ENCODE measurements at regions not wholly inside any gene's neighbourhood (a gene's known extent, or its start where the extent isn't known, plus 50 kb on each side); places are given as distances from the start of the nearest gene placed in this dataset.

- ATAC-seq (ENCODE audit: insufficient read depth, low read depth) (no peak), DNase-seq (no peak)
- TF ChIP-seq CTCF (IDR thresholded peaks at IDR 0.05; ENCODE audit: borderline replicate concordance, extremely low read depth, low read length, poor library complexity, severe bottlenecking) (no peak), EZH2 (IDR thresholded peaks at IDR 0.05; ENCODE audit: borderline replicate concordance, low read depth, low read length, severe bottlenecking) (no peak)
- no peaks in the 10 kb centered on the region for H3K9me3 ChIP-seq (ENCODE audit: insufficient read depth, low read length, severe bottlenecking)
- no peak overlapping the region for H3K4me2 ChIP-seq (ENCODE audit: insufficient read depth, low read length)
- H3K9ac ChIP-seq (ENCODE audit: low read depth, low read length): no peak overlapping the region
- no peak overlapping the region for H3K4me3 ChIP-seq (ENCODE audit: low read depth in 1 of 2, low read length in 2 of 2)
- H3K27me3 ChIP-seq (ENCODE audit: insufficient read depth, low read length, poor library complexity): no peaks in the 10 kb centered on the region
- no peak overlapping the region for H2AFZ ChIP-seq (ENCODE audit: low read depth, low read length)
- no peaks in the 10 kb centered on the region for H3K79me2 ChIP-seq (ENCODE audit: insufficient read depth, low read length)
- no peaks in the 10 kb centered on the region for H3K36me3 ChIP-seq (ENCODE audit: insufficient read depth, low read length)
- no peaks in the 10 kb centered on the region for H3K4me1 ChIP-seq (ENCODE audit: insufficient read depth, low read length)
- no peaks in the 10 kb centered on the region for H4K20me1 ChIP-seq (ENCODE audit: insufficient read depth, low read length)
- H3K27ac ChIP-seq (ENCODE audit: low read length): no peak overlapping the region
Measured at GRCh38 chr11:71305451-71306125, 53.2 kb upstream of the SHANK2 start.

GRCh38 chr11:71305041-71305440, 52.7 kb upstream of the SHANK2 start:
- no peak overlapping the region for H3K27ac ChIP-seq (ENCODE audit: low read length)
- H2AFZ ChIP-seq (ENCODE audit: low read depth, low read length): no peak overlapping the region
- no peaks in the 10 kb centered on the region for H3K9me3 ChIP-seq (ENCODE audit: insufficient read depth, low read length, severe bottlenecking)
- H3K27me3 ChIP-seq (ENCODE audit: insufficient read depth, low read length, poor library complexity): no peaks in the 10 kb centered on the region
- H4K20me1 ChIP-seq (ENCODE audit: insufficient read depth, low read length): no peaks in the 10 kb centered on the region
- H3K9ac ChIP-seq (ENCODE audit: low read depth, low read length): no peak overlapping the region
- no peaks in the 10 kb centered on the region for H3K36me3 ChIP-seq (ENCODE audit: insufficient read depth, low read length)
- DNase-seq (no peak), ATAC-seq (ENCODE audit: insufficient read depth, low read depth) (no peak)
- TF ChIP-seq EZH2 (IDR thresholded peaks at IDR 0.05; ENCODE audit: borderline replicate concordance, low read depth, low read length, severe bottlenecking) (no peak), CTCF (IDR thresholded peaks at IDR 0.05; ENCODE audit: borderline replicate concordance, extremely low read depth, low read length, poor library complexity, severe bottlenecking) (no peak)
- H3K4me3 ChIP-seq (ENCODE audit: low read depth in 1 of 2, low read length in 2 of 2): no peak overlapping the region
- H3K79me2 ChIP-seq (ENCODE audit: insufficient read depth, low read length): no peaks in the 10 kb centered on the region
- H3K4me2 ChIP-seq (ENCODE audit: insufficient read depth, low read length): no peak overlapping the region
- no peaks in the 10 kb centered on the region for H3K4me1 ChIP-seq (ENCODE audit: insufficient read depth, low read length)

- Histone ChIP-seq H3K36me3 (ENCODE audit: insufficient read depth, low read length) (no peaks in the 10 kb centered on the region), H3K4me2 (ENCODE audit: insufficient read depth, low read length) (no peak overlapping the region), H4K20me1 (ENCODE audit: insufficient read depth, low read length) (no peaks in the 10 kb centered on the region), H3K9ac (ENCODE audit: low read depth, low read length) (no peak overlapping the region), H3K27me3 (ENCODE audit: insufficient read depth, low read length, poor library complexity) (no peaks in the 10 kb centered on the region), H2AFZ (ENCODE audit: low read depth, low read length) (no peak overlapping the region), H3K9me3 (ENCODE audit: insufficient read depth, low read length, severe bottlenecking) (no peaks in the 10 kb centered on the region), H3K79me2 (ENCODE audit: insufficient read depth, low read length) (no peaks in the 10 kb centered on the region), H3K4me3 (ENCODE audit: low read depth in 1 of 2, low read length in 2 of 2) (no peak overlapping the region), H3K4me1 (ENCODE audit: insufficient read depth, low read length) (no peaks in the 10 kb centered on the region), H3K27ac (ENCODE audit: low read length) (no peak overlapping the region)
- no peak for ATAC-seq (ENCODE audit: insufficient read depth, low read depth)
- no peak for TF ChIP-seq EZH2 (IDR thresholded peaks at IDR 0.05; ENCODE audit: borderline replicate concordance, low read depth, low read length, severe bottlenecking)
- TF ChIP-seq CTCF (IDR thresholded peaks at IDR 0.05; ENCODE audit: borderline replicate concordance, extremely low read depth, low read length, poor library complexity, severe bottlenecking): no peak
- no peak for DNase-seq
Measured at GRCh38 chr11:71304491-71304890, 52.1 kb upstream of the SHANK2 start.
